ENCODE measurements at regions not wholly inside any gene's neighbourhood (a gene's known extent, or its start where the extent isn't known, plus 50 kb on each side); places are given as distances from the start of the nearest gene placed in this dataset.

DNA sequence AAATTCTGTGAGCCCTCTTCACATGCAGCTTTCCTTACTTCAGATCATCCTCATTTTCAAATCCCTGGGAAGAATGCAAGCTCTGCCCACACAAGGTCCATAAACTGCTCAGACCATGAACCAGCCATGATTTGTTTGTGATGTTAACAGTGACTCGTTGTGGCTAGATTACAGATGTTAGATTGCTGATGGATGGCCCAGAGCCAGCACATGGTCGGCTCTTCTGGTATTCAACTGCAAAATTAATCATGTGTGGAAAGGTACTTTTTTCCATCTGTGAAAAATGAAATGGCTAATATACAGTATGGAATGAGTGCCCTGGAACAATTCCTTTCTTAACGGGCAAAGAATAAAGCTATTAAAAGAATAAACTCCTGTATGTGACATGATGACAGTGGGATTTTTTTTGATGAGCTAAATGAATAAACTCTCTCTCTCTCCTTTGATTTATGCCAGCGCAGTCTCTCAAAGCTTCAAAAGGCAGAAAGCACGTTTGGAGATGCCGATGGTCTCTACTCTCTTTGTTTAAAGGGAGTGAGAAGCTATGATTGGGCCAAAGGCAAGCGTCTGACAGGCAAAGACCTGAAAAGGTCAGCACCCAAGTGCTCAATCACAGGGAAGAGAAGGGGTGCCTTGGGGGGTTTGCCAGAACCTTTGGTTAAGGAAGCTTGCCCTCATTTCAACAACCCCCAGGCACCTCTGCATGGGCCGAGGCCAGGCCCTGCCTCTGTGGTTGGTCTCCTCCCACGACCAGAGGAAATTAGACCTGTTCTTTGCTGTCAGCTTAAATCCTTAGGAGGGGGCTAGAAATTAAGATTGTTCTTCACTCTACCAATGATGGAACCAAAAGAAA lies 444.0 kb upstream of the NFE2L3 start:
- TF ChIP-seq, protein P1, sequence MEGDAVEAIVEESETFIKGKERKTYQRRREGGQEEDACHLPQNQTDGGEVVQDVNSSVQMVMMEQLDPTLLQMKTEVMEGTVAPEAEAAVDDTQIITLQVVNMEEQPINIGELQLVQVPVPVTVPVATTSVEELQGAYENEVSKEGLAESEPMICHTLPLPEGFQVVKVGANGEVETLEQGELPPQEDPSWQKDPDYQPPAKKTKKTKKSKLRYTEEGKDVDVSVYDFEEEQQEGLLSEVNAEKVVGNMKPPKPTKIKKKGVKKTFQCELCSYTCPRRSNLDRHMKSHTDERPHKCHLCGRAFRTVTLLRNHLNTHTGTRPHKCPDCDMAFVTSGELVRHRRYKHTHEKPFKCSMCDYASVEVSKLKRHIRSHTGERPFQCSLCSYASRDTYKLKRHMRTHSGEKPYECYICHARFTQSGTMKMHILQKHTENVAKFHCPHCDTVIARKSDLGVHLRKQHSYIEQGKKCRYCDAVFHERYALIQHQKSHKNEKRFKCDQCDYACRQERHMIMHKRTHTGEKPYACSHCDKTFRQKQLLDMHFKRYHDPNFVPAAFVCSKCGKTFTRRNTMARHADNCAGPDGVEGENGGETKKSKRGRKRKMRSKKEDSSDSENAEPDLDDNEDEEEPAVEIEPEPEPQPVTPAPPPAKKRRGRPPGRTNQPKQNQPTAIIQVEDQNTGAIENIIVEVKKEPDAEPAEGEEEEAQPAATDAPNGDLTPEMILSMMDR (IDR thresholded peaks at IDR 0.05) = no peak
- no peak for TF ChIP-seq POLR2A (IDR thresholded peaks at IDR 0.05)

Data from adrenal gland (tissue), 5 donors.